HG02938 (cell line): ENCODE measurements at regions not wholly inside any gene's neighbourhood (a gene's known extent, or its start where the extent isn't known, plus 50 kb on each side); places are given as distances from the start of the nearest gene placed in this dataset.
A peak's percentile ranks its signal among the peaks of the same experiment; 100 is the strongest.
"Not testable (repeated sequence)": the region's sequence is repeated elsewhere in the genome, so short reads cannot be mapped to it uniquely, and the experiment has no call there.

Experiments used
- ATAC-seq: cut with Tn5 transposase; IDR thresholded peaks from one replicate; pipeline ENCODE4 v1.9.1; 2021; ENCODE audit warnings: mild to moderate bottlenecking, moderate library complexity; ENCODE audit not compliant: unreplicated experiment

- ATAC-seq, result no peak
Measured at GRCh38 chr3:182485301-182485700, 308.0 kb upstream of the ATP11B start.

- no peak for ATAC-seq
Measured at GRCh38 chr3:182486463-182486862, 306.8 kb upstream of the ATP11B start.

GRCh38 chr3:182487143-182487542, 306.2 kb upstream of the ATP11B start:
- no peak for ATAC-seq

- no peak for ATAC-seq
Measured at GRCh38 chr3:182487611-182488010, 305.7 kb upstream of the ATP11B start.

- ATAC-seq, result no peak
Measured at GRCh38 chr3:182490596-182491491, 302.5 kb upstream of the ATP11B start.

GRCh38 chr3:182491577-182491976, 301.7 kb upstream of the ATP11B start:
- ATAC-seq, result no peak

GRCh38 chr3:182492536-182492935, 300.8 kb upstream of the ATP11B start:
- ATAC-seq, result no peak

- ATAC-seq, result no peak
Measured at GRCh38 chr3:182500289-182500688, 293.0 kb upstream of the ATP11B start.

GRCh38 chr3:182501856-182502255, 291.4 kb upstream of the ATP11B start:
- no peak for ATAC-seq

GRCh38 chr3:182503401-182503800, 289.9 kb upstream of the ATP11B start:
- no peak for ATAC-seq

- no peak for ATAC-seq
Measured at GRCh38 chr3:182508919-182509711, 284.2 kb upstream of the ATP11B start.

GRCh38 chr3:182509844-182510460, 283.4 kb upstream of the ATP11B start:
- no peak for ATAC-seq

- no peak for ATAC-seq
Measured at GRCh38 chr3:182514236-182514964, 278.9 kb upstream of the ATP11B start.

- ATAC-seq, result no peak
Measured at GRCh38 chr3:182516597-182517336, 276.5 kb upstream of the ATP11B start.

GRCh38 chr3:182519569-182519968, 273.7 kb upstream of the ATP11B start:
- ATAC-seq, result no peak

- ATAC-seq, result peak; percentile 63
Measured at GRCh38 chr3:182521339-182521738, 272.0 kb upstream of the ATP11B start.

- not testable (repeated sequence) for ATAC-seq
Measured at GRCh38 chr3:182523424-182523823, 269.9 kb upstream of the ATP11B start.

- ATAC-seq, result no peak
Measured at GRCh38 chr3:182523836-182524235, 269.5 kb upstream of the ATP11B start.

GRCh38 chr3:182524711-182525401, 268.4 kb upstream of the ATP11B start:
- ATAC-seq, result no peak
